GM11168 (cell line): ENCODE measurements at regions not wholly inside any gene's neighbourhood (a gene's known extent, or its start where the extent isn't known, plus 50 kb on each side); places are given as distances from the start of the nearest gene placed in this dataset.
"Not testable (repeated sequence)": the region's sequence is repeated elsewhere in the genome, so short reads cannot be mapped to it uniquely, and the experiment has no call there.

ENCODE experiments used
- in situ Hi-C: fragments of 300-500 bp; cut with MboI; formaldehyde crosslinking; loops from one replicate; pipeline ENCODE4 v1.12.0; 2022; ENCODE audit warnings: low sequenced_read_pairs; ENCODE audit not compliant: unreplicated experiment

DNA sequence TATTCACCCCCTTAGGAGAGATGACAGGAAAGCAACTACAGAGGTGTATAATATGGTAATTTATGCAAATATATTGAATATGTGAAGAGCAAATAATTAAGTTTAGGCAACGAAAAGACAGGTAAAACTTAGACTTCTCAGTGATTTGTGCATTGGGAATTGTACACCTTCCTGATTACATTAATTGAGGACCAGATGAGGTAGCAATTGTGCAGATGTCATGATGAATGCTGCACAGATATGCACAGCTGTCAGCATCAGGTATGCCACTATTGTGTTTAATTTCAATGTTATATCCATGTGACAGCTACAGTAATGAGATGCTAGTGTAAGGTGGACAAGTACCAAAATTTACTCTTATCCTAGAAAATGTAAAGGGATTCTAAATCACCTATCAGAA is 267.2 kb upstream of the FSIP2 start:
- in situ Hi-C loops: no loop called here

DNA sequence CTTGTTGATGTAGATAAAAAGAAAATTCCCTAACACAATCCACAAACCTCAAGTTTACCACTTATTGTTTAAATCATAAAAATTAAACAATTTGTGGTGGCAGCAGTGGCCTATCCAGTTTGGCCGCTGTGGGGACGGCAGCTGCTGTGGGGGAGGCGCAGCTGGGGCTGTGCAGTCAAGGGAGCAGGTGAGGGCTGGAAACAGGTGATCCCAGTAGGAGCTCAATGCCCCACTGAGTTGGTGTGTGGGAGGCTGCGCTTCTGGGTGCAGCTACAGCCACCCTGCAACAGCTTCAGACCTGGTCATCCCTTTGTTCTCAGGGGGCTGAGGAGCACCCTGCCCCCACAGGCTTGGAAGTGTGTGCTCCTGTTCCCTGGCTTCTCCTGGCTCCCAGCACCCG is 266.0 kb upstream of the FSIP2 start:
- in situ Hi-C loops: no loop called here

DNA sequence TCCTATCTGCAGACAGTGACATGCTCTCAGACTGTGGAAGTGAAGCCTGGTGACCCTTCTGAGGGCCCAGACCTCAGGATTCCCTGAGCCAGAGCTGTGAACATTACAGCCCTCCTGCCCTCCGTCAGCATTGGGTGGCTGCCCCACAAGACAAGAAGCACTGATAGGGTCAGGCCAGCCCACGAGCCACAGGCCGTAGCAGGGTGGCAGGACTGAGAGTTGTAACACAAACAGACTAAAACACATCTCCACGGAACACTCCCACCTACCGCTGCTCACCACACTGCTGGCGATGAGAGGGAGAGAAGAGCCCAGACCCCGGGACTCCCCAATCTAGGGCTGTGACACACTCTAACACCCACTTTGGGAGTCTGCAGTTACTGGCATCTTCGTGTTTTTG is 264.8 kb upstream of the FSIP2 start:
- in situ Hi-C loops: no loop called here

DNA sequence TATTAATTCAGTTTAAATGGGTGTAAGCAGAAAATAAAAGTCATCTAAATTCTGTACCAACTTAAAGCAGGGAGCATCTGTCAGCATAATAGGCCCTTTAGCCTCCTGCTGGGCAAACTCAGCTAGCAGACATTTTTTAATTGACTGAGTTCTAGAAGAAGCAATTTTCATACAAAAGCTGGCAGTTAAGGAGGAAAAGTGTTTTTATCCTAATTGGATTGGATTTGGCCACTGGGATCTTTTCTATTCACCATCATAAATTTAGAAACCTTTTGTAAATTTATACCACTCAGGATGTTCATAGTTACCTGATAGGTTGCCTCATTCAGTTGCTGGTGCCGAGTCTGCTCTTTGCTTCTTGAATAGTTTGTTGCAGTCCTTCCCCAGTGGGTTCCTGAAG is 262.7 kb upstream of the FSIP2 start:
- in situ Hi-C loops: no loop called here

DNA sequence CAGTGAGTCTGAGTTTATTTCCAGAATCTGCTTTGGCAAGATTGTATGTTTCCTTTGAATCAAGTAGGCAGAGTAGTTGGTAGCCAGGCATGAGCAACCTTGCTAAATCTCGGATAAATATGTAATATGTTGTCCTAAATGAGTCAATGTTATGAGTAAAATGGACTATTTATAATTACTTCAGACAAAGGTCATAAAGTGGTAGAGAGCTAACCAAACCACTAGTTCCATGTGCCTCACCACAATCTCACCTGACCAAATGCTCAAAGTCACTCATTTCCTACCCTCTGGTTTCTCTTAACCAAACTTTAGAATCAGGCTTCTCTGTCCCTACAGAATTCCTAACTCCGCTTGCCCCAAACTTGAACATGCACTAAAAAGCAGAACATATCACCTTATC is 261.2 kb upstream of the FSIP2 start:
- in situ Hi-C loops: no loop called here

DNA sequence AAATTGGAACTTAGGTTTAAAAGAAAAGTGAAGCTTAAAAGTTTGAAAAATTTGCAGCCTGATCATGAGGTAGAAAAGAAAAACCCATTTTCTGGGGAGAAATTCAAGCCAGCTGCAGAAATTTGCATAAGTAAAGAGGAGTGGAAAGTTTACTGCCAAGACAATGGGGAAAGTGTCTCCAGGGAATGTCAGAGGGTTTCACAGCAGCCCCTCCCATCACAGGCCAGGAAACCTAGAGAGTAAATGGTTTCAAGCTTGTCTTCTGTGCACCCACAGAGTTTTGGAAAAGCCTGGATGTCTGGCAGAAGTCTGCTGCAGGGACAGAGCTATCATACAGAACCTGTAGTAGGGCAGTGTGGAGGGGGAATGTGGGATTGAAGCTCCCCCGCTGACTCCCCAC is 254.0 kb upstream of the FSIP2 start:
- in situ Hi-C loops: no loop called here

DNA sequence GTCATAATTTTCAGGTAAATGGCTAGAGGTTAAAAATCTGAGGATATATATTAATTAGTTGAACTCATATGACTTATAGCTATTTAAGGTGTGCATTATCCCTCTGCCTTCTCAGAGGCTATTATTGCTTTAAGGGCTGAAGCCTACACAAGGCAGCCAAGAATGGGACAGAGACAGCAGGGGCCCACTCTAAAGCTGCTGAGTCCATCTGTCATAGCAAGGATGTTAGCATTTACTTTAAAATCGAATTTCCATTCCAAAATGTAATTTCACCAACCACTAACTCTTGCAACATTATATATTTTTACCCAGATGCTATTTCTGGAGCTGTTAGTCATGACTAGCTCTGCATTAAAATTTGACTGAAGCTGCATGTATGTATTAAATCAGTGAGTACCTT is 236.3 kb upstream of the FSIP2 start:
- in situ Hi-C loops: no loop called here

DNA sequence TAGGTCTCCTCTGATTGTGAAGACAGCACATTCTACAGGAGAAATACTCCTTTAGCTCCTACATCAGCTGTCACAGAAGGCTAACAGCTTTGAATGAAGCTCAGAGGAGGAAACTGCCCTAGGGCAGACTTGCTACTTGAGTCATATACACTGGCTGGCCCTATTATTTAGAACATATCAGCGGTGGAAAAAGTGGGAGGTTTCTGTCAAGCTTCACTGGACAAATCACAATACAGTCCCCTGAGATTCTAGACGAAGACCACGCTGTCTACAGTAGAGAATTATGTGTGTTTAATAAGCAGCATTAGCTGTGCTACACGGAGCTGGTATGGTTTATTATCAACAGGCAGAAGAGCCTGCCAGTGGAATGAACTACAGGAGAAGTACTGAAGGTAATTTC is 230.9 kb upstream of the FSIP2 start:
- in situ Hi-C loops: no loop called here

DNA sequence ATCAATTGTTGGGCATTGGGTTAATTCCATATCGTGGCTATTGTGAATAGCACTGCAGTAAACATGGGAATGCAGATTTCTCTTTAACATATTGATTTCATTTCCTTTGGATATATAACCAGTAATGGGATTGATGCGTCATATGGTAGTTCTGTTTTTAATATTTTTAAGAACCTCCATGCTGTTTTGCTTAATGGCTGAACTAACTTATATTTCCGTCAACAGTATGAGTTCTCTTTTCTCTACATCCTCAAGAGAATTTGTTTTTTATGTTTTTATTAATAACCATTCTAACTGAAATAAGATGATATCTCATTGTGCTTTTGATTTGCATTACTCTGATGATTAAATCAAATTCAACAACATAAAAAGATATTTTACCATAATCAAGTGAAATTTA is 228.5 kb upstream of the FSIP2 start:
- in situ Hi-C loops: no loop called here

DNA sequence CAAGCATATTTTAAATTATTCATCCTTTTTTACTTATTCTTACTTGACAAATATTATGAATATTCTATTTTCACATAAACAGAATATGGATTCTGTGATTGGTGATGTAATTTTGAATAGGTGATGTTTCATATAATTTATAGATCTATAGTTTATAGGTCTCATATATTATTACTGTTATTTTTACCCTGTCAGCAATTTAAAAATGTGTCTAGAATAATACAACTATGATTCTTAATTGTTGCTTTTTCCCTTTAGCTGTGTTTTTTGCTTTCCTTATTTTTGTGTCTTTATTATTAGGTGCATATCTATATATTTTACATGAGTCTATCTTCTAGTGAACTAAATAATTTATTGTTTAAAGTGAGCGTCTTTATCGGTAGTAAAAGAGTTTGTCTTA is 226.7 kb upstream of the FSIP2 start:
- in situ Hi-C loops: no loop called here

DNA sequence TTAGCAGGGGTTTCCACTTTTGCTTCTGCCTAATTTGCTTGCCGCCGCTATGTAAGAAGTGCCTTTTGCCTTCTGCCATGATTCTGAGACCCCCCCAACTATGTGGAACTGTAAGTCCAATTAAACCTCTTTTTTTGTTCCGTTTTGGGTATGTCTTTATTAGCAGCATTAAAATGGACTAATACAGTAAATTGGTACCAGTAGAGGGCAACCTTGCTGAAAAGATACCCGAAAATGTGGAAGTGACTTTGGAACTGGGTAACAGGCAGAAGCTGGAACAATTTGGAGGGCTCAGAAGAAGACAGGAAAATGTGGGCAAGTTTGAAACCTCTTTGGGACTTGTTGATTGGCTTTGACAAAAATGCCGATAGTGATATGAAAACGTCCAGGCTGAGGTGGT is 216.1 kb upstream of the FSIP2 start:
- in situ Hi-C loops: no loop called here

DNA sequence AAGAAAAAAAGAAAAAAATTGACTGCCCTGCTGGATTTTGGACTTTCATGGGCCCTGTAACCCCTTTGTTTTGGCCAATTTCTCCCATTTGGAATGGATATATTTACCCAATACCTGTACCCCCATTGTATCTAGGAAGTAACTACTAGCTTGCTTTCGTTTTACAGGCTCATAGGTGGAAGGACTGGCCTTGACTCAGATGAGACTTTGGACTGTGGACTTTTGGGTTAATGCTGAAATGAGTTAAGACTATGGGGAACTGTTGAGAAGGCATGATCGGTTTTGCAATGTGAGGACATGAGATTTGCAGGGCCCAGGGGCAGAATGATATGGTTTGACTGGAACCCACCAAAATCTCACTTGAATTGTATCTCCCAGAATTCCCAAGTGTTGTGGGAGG is 214.4 kb upstream of the FSIP2 start:
- in situ Hi-C loops: not testable (repeated sequence)

DNA sequence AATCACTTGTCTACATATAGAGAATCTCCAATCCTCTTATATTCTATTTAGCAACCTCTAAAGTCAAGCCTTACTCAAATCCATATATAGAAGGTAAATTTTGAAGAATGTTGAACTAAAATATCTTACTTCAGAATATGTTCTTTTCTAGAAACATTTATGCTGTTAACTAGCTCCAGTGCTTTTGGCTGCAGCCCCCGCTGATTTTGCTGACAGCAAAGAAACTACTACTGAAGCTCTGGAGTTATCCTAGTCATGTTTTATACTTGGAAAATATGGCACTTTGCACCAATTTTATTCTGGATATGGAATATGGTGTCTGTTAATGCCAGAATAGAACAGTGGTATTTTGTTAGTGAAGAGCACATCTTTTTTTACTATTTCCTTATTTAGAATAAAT is 212.4 kb upstream of the FSIP2 start:
- in situ Hi-C loops: no loop called here

DNA sequence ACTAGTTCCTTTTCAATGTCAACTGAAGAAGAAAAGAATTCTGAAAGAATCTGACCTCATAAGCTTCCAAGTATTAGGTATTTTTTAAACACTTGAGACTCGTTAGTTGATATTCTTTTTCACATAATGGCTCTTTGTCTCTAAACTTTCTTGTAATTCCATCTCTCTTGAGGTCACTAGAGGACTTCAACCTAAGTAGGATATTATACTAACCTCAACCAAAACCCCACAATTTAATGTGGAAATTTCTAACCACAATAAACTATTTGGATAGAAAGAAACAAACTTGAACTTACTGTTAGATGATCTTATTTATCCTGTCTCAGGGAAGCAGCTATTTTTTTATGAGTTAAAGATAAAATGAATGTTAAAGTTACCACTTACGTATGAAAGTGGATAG is 206.9 kb upstream of the FSIP2 start:
- in situ Hi-C loops: no loop called here

DNA sequence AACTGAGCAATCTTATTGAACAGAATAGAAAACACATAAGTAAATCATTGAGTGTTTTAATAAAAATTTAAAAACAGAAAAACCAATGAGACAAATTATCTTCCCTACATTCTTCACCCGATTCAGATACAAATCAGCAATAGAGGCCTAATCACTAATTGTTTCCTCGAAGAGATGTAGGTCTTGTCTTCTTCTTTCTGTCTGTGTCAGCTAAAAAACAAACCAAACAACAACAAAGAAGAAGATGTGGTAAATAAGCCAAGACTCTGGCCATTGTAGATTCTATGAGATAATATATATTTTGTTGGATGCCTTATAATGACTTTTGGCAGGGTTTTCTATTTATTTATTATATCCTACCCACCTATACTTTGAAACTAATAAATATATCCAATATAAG is 200.9 kb upstream of the FSIP2 start:
- in situ Hi-C loops: no loop called here

DNA sequence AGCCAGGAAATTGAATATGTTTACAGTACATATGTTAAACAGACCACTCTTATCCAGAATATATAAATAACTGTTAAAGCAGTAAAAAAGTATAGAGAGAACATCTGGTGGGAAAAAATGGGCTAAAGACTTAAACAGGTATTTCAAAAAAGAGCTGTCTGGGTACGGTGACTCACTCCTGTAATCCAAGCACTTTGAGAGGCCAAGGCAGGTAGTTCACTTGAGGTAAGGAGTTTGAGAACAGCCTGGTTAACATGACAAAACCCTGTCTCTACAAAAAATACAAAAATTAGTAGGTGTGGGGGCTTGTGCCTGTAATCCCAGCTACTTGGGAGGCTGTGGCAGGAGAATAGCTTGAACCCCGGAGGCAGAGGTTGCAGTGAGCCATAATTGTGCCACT is 171.4 kb upstream of the FSIP2 start:
- in situ Hi-C loops: no loop called here

DNA sequence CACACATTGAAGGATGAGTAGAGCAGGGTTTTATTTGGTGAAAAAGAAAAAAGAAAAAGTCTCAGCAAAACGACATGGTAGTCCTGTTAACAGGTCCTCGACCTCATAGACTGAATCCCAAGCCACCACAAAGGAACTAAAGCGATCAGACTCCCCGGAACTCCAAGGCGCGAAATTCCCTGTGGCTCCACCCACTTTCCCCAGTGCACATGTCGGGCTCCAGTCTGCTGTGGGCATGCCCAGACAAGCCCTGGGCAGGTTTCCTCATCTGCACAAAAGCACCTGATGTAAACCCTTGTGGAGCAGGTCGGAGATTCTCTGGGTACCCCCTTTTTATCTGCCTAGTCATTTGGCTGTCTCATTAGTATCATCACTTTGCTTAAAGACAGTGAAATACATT is 170.7 kb upstream of the FSIP2 start:
- in situ Hi-C loops: no loop called here

DNA sequence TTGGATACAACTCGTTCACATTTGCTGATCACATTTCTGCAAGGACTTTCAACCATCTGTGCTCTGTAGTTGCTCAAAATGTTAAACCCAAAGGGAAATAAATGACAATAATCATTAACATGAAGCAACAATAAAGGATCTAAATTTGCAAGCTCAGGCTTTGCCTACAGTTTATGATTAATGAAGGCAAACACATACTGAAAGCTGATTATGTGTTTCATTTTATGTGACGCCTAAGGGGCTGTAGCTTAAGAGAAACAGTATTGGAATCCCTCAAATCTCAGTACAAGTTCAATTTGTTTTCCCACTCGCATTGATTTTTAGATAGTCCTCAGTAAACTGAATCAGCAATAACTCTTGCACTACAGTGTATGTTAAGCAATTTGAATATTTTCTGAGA is 160.3 kb upstream of the FSIP2 start:
- in situ Hi-C loops: no loop called here

DNA sequence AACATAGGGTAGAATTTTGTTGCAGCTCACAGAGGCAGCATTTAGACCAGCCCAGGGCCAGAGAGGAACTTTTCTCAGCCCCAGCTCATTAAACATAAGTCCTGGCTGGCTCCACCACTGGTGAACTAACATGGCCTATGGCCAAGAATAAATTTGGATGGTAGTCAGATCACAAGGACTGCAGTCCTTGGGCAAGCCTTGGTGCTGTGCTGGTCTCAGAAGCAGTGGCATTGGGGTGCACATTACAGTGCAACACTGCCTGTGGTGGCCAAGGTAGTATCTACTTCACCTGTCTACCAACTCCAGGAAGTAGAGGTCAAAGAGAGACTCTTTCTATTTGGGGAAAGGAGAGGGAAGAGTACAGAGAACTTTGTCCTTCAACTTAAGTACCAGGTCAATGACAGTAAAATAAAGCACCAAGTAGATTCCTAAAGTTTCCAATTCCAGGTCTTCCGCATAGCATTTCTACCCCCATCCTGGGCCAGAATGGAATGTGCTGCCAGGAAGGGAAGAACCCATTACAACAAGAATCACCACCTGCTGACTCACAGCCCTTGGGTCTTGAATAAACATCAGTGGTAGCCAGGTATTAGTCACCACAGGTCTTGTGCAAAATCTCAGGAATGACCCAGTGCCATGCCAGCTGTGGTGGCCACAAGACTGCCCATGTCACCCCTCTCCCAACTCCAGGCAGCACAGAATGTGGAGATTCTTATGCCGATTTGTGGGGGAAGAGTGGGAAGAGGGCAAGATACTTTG is 155.4 kb upstream of the FSIP2 start:
- in situ Hi-C loops: no loop called here

DNA sequence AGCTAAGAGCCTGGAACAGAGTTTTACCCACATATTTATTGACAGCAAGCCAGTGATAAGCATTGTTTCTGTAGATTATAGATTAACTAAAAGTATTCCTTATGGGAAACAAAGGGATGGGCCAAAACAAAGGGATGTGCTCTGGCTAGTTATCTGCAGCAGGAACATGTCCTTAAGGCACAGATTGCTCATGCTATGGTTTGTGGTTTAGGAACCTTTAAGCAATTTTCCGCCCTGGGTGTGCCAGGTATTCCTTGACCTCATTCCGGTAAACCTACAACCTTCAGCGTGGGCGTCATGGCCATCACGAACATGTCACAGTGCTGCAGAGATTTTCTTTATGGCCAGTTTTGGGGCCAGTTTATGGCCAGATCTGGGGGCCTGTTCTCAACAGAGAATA is 153.4 kb upstream of the FSIP2 start:
- in situ Hi-C loops: not testable (repeated sequence)

DNA sequence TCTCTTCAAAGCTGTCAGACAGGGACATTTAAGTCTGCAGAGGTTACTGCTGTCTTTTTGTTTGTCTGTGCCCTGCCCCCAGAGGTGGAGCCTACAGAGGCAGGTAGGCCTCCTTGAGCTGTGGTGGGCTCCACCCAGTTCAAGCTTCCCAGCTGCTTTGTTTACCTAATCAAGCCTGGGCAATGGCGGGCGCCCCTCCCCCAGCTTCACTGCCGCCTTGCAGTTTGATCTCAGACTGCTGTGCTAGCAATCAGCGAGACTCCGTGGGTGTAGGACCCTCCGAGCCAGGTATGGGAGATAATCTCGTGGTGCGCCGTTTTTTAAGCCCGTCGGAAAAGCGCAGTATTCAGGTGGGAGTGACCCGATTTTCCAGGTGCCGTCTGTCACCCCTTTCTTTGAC is 147.3 kb upstream of the FSIP2 start:
- in situ Hi-C loops: not testable (repeated sequence)

DNA sequence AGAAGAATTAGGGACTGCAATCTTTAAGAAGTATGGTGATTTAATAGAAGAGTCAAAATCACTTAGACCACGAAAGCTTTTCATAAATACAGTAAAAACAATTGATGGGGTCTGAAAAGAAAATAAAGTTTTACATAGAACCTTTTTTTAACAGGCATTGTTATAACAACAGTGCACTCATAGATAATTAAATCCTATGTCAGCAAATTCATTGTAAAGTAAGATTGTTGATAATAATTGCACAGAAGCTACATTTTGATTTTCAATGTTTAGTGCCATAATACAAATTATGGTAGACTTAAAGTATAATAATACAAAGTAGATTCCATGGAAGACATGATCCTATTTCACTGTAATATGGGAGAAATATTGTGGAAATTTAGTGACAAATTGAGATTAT is 130.7 kb upstream of the FSIP2 start:
- in situ Hi-C loops: no loop called here

DNA sequence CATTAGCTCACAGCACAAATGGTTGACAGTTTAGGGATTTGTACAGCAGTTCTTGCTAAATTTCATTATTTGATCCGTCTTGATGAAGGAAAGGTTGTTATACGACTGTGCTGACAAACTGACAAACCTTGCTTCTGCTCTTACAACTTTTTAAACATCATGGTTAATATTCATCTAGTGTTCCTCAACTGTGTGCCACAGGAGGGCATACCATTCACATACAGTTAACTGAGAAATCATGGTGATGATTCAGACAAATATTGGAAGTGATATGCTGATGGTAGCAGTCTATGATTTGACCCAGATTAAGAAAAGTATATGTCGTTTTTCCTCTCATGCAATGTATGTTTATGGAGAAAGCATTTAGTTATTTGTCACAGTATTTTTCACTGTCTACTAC is 129.8 kb upstream of the FSIP2 start:
- in situ Hi-C loops: no loop called here
